GM12872 (cell line): ENCODE measurements at regions not wholly inside any gene's neighbourhood (a gene's known extent, or its start where the extent isn't known, plus 50 kb on each side); places are given as distances from the start of the nearest gene placed in this dataset.

Experiments
- CTCF ChIP-seq: IDR thresholded peaks from 3 replicates; pipeline ENCODE4 v1.5.1; 2011; ENCODE audit warnings: low read depth, mild to moderate bottlenecking, low read length, moderate library complexity; ENCODE audit not compliant: insufficient read depth

GRCh38 chr2:175293776-175294175, 112.3 kb upstream of the ATP5MC3 start:
- no peak for TF ChIP-seq CTCF

- no peak for TF ChIP-seq CTCF
Measured at GRCh38 chr2:175293195-175293594, 111.7 kb upstream of the ATP5MC3 start.

GRCh38 chr2:175282886-175283285, 101.4 kb upstream of the ATP5MC3 start:
- TF ChIP-seq CTCF: no peak

GRCh38 chr2:175282300-175282699, 100.8 kb upstream of the ATP5MC3 start:
- TF ChIP-seq CTCF: peak; percentile 37; the same call in 1 of the 3 replicates

- no peak for TF ChIP-seq CTCF
Measured at GRCh38 chr2:175277772-175278171, 96.3 kb upstream of the ATP5MC3 start.

- no peak for TF ChIP-seq CTCF
Measured at GRCh38 chr2:175275539-175275938, 94.0 kb upstream of the ATP5MC3 start.

GRCh38 chr2:175259164-175259563, 77.7 kb upstream of the ATP5MC3 start:
- no peak for TF ChIP-seq CTCF

GRCh38 chr2:175256806-175257585, 75.5 kb upstream of the ATP5MC3 start:
- no peak for TF ChIP-seq CTCF
